ENCODE measurements at regions not wholly inside any gene's neighbourhood (a gene's known extent, or its start where the extent isn't known, plus 50 kb on each side); places are given as distances from the start of the nearest gene placed in this dataset.

GRCh38 chr7:124692425-124692824 is 73.2 kb downstream of the GPR37 start:
- H3K9me3 ChIP-seq (ENCODE audit: low read depth, low read length) = no peaks in the 10 kb centered on the region
- no peak overlapping the region for H3K4me3 ChIP-seq (ENCODE audit: low read length)

GRCh38 chr7:124690840-124691239 is 74.8 kb downstream of the GPR37 start:
- no peak overlapping the region for H3K4me3 ChIP-seq (ENCODE audit: low read length)
- H3K4me1 ChIP-seq (ENCODE audit: insufficient read depth, low read length) = no peaks in the 10 kb centered on the region
- no peaks in the 10 kb centered on the region for H3K27me3 ChIP-seq (ENCODE audit: insufficient read depth, low read length)
- H3K9me3 ChIP-seq (ENCODE audit: low read depth, low read length) = no peaks in the 10 kb centered on the region

More at GRCh38 chr7:124692425-124692824, 73.2 kb downstream of the GPR37 start:
- Histone ChIP-seq H3K27me3 (ENCODE audit: insufficient read depth, low read length) (no peaks in the 10 kb centered on the region), H3K4me1 (ENCODE audit: insufficient read depth, low read length) (no peaks in the 10 kb centered on the region)

- Histone ChIP-seq H3K27me3 (ENCODE audit: insufficient read depth, low read length) (no peaks in the 10 kb centered on the region), H3K9me3 (ENCODE audit: low read depth, low read length) (no peaks in the 10 kb centered on the region), H3K4me1 (ENCODE audit: insufficient read depth, low read length) (no peaks in the 10 kb centered on the region), H3K4me3 (ENCODE audit: low read length) (no peak overlapping the region)
These were observed 75.7 kb downstream of the GPR37 start for GRCh38 chr7:124689931-124690330.

- no peaks in the 10 kb centered on the region for H3K4me1 ChIP-seq (ENCODE audit: insufficient read depth, low read length)
- no peaks in the 10 kb centered on the region for H3K27me3 ChIP-seq (ENCODE audit: insufficient read depth, low read length)
- no peak overlapping the region for H3K4me3 ChIP-seq (ENCODE audit: low read length)
- H3K9me3 ChIP-seq (ENCODE audit: low read depth, low read length) = no peaks in the 10 kb centered on the region
These were observed 76.1 kb downstream of the GPR37 start for GRCh38 chr7:124689523-124689922.

GRCh38 chr7:124688991-124689390 is 76.6 kb downstream of the GPR37 start:
- H3K4me3 ChIP-seq (ENCODE audit: low read length) = no peak overlapping the region
- H3K4me1 ChIP-seq (ENCODE audit: insufficient read depth, low read length) = no peaks in the 10 kb centered on the region
- no peaks in the 10 kb centered on the region for H3K27me3 ChIP-seq (ENCODE audit: insufficient read depth, low read length)
- H3K9me3 ChIP-seq (ENCODE audit: low read depth, low read length) = no peaks in the 10 kb centered on the region

GRCh38 chr7:124686543-124687171 is 78.9 kb downstream of the GPR37 start:
- H3K9me3 ChIP-seq (ENCODE audit: low read depth, low read length) = no peaks in the 10 kb centered on the region
- H3K27me3 ChIP-seq (ENCODE audit: insufficient read depth, low read length) = no peaks in the 10 kb centered on the region
- H3K4me3 ChIP-seq (ENCODE audit: low read length) = no peak overlapping the region
- H3K4me1 ChIP-seq (ENCODE audit: insufficient read depth, low read length) = no peaks in the 10 kb centered on the region

GRCh38 chr7:124681946-124682345 is 83.6 kb downstream of the GPR37 start:
- Histone ChIP-seq H3K4me1 (ENCODE audit: insufficient read depth, low read length) (no peaks in the 10 kb centered on the region), H3K4me3 (ENCODE audit: low read length) (no peak overlapping the region), H3K27me3 (ENCODE audit: insufficient read depth, low read length) (no peaks in the 10 kb centered on the region), H3K9me3 (ENCODE audit: low read depth, low read length) (no peaks in the 10 kb centered on the region)

GRCh38 chr7:124680304-124680703 is 85.3 kb downstream of the GPR37 start:
- no peak overlapping the region for H3K4me3 ChIP-seq (ENCODE audit: low read length)
- no peaks in the 10 kb centered on the region for H3K27me3 ChIP-seq (ENCODE audit: insufficient read depth, low read length)
- no peaks in the 10 kb centered on the region for H3K9me3 ChIP-seq (ENCODE audit: low read depth, low read length)
- H3K4me1 ChIP-seq (ENCODE audit: insufficient read depth, low read length) = no peaks in the 10 kb centered on the region

- no peaks in the 10 kb centered on the region for H3K4me1 ChIP-seq (ENCODE audit: insufficient read depth, low read length)
- no peaks in the 10 kb centered on the region for H3K9me3 ChIP-seq (ENCODE audit: low read depth, low read length)
- H3K27me3 ChIP-seq (ENCODE audit: insufficient read depth, low read length) = no peaks in the 10 kb centered on the region
- no peak overlapping the region for H3K4me3 ChIP-seq (ENCODE audit: low read length)
These were observed 85.9 kb downstream of the GPR37 start for GRCh38 chr7:124679586-124680225.

- Histone ChIP-seq H3K9me3 (ENCODE audit: low read depth, low read length) (no peaks in the 10 kb centered on the region), H3K4me1 (ENCODE audit: insufficient read depth, low read length) (no peaks in the 10 kb centered on the region), H3K27me3 (ENCODE audit: insufficient read depth, low read length) (no peaks in the 10 kb centered on the region), H3K4me3 (ENCODE audit: low read length) (no peak overlapping the region)
These were observed 86.4 kb downstream of the GPR37 start for GRCh38 chr7:124679146-124679545.

- Histone ChIP-seq H3K4me1 (ENCODE audit: insufficient read depth, low read length) (no peaks in the 10 kb centered on the region), H3K27me3 (ENCODE audit: insufficient read depth, low read length) (no peaks in the 10 kb centered on the region), H3K4me3 (ENCODE audit: low read length) (no peak overlapping the region), H3K9me3 (ENCODE audit: low read depth, low read length) (no peaks in the 10 kb centered on the region)
These were observed 91.1 kb downstream of the GPR37 start for GRCh38 chr7:124674451-124674850.

- Histone ChIP-seq H3K4me3 (ENCODE audit: low read length) (no peak overlapping the region), H3K27me3 (ENCODE audit: insufficient read depth, low read length) (no peaks in the 10 kb centered on the region), H3K9me3 (ENCODE audit: low read depth, low read length) (no peaks in the 10 kb centered on the region), H3K4me1 (ENCODE audit: insufficient read depth, low read length) (no peaks in the 10 kb centered on the region)
These were observed 93.6 kb downstream of the GPR37 start for GRCh38 chr7:124672011-124672410.

- Histone ChIP-seq H3K4me3 (ENCODE audit: low read length) (no peak overlapping the region), H3K9me3 (ENCODE audit: low read depth, low read length) (no peaks in the 10 kb centered on the region), H3K27me3 (ENCODE audit: insufficient read depth, low read length) (no peaks in the 10 kb centered on the region), H3K4me1 (ENCODE audit: insufficient read depth, low read length) (no peaks in the 10 kb centered on the region)
These were observed 98.1 kb downstream of the GPR37 start for GRCh38 chr7:124667312-124668153.

GRCh38 chr7:124662937-124663336 is 102.7 kb downstream of the GPR37 start:
- Histone ChIP-seq H3K27me3 (ENCODE audit: insufficient read depth, low read length) (no peaks in the 10 kb centered on the region), H3K4me1 (ENCODE audit: insufficient read depth, low read length) (no peaks in the 10 kb centered on the region), H3K9me3 (ENCODE audit: low read depth, low read length) (no peaks in the 10 kb centered on the region), H3K4me3 (ENCODE audit: low read length) (no peak overlapping the region)

GRCh38 chr7:124662372-124662771 is 103.2 kb downstream of the GPR37 start:
- Histone ChIP-seq H3K4me1 (ENCODE audit: insufficient read depth, low read length) (no peaks in the 10 kb centered on the region), H3K27me3 (ENCODE audit: insufficient read depth, low read length) (no peaks in the 10 kb centered on the region), H3K4me3 (ENCODE audit: low read length) (no peak overlapping the region), H3K9me3 (ENCODE audit: low read depth, low read length) (no peaks in the 10 kb centered on the region)
